A549 (cell line): ENCODE measurements at regions not wholly inside any gene's neighbourhood (a gene's known extent, or its start where the extent isn't known, plus 50 kb on each side); places are given as distances from the start of the nearest gene placed in this dataset.

Experiments used
- NFE2L2 ChIP-seq: fragments of 150-350 bp; conservative IDR thresholded peaks from 2 replicates; pipeline ENCODE4 v1.6.1; 2014; ENCODE audit warnings: low read length
- RFX5 ChIP-seq: fragments of 450-650 bp; IDR thresholded peaks from 2 replicates; pipeline ENCODE4 v1.7.1; 2014; ENCODE audit warnings: antibody characterized with exemption, mild to moderate bottlenecking, moderate library complexity
- TF ChIP-seq, protein P1 (sequence below): fragments of >200 bp; sonication (Bioruptor Twin); formaldehyde crosslinking; IDR thresholded peaks from 3 replicates; pipeline ENCODE4 v1.5.1; 2016

DNA sequence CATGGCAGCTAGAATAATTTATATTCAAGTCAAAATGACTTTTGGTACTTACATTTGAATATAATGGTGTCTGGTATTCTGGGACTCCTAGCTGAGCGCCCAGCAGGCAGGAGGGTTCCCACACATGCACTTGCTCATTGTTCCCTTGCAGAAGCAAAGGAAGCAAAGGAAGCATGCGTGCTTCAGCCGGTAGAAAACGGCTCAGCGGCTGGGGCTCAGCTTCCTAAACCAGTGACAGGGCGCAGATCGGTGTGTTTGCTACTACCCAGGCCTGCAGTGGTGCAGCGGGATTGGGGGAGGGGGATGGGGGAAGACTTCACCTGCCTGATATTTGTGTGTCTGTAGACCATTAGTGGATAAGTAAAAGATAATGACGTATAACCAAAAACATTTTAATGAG lies 978.3 kb upstream of the TENM3 start:
- TF ChIP-seq RFX5 (no peak), NFE2L2 (no peak)
- TF ChIP-seq, protein P1, sequence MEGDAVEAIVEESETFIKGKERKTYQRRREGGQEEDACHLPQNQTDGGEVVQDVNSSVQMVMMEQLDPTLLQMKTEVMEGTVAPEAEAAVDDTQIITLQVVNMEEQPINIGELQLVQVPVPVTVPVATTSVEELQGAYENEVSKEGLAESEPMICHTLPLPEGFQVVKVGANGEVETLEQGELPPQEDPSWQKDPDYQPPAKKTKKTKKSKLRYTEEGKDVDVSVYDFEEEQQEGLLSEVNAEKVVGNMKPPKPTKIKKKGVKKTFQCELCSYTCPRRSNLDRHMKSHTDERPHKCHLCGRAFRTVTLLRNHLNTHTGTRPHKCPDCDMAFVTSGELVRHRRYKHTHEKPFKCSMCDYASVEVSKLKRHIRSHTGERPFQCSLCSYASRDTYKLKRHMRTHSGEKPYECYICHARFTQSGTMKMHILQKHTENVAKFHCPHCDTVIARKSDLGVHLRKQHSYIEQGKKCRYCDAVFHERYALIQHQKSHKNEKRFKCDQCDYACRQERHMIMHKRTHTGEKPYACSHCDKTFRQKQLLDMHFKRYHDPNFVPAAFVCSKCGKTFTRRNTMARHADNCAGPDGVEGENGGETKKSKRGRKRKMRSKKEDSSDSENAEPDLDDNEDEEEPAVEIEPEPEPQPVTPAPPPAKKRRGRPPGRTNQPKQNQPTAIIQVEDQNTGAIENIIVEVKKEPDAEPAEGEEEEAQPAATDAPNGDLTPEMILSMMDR, result no peak
